GM23248 (cell line): ENCODE measurements at regions not wholly inside any gene's neighbourhood (a gene's known extent, or its start where the extent isn't known, plus 50 kb on each side); places are given as distances from the start of the nearest gene placed in this dataset.

ENCODE experiments used
- EZH2 ChIP-seq: fragments of 200-600 bp; sonication (generic); IDR thresholded peaks from 2 replicates; pipeline ENCODE4 v1.6.1; 2018; ENCODE audit warnings: antibody characterized with exemption, mild to moderate bottlenecking; ENCODE audit not compliant: insufficient read depth, poor library complexity, severe bottlenecking
- EZH2phosphoT487 ChIP-seq: fragments of 200-600 bp; sonication (generic); IDR thresholded peaks from 2 replicates; pipeline ENCODE4 v1.6.1; 2018; ENCODE audit warnings: antibody characterized with exemption, moderate library complexity, mild to moderate bottlenecking, low read depth; ENCODE audit not compliant: insufficient read depth

GRCh38 chr14:104473649-104474494, 105.7 kb upstream of the C14orf180 start:
- TF ChIP-seq EZH2 (no peak), EZH2phosphoT487 (no peak)
